Activated CD8-positive, alpha-beta T cell treated with anti-CD3 and anti-CD28 coated beads for 36 hours (primary cell): ENCODE measurements at regions not wholly inside any gene's neighbourhood (a gene's known extent, or its start where the extent isn't known, plus 50 kb on each side); places are given as distances from the start of the nearest gene placed in this dataset.
"Not testable (repeated sequence)": the region's sequence is repeated elsewhere in the genome, so short reads cannot be mapped to it uniquely, and the experiment has no call there.

Experiments used
- ATAC-seq: fragments of 200-7000 bp; cut with Tn5 transposase; one replicate; pipeline ENCODE4 v1.10.0; 2021; ENCODE audit warnings: mild to moderate bottlenecking, moderate library complexity
- CTCF ChIA-PET: fragments of 350-600 bp; sonication (Branson Sonifier 250); formaldehyde crosslinking; loops from one replicate; lab custom pipeline; 2021; ENCODE audit warnings: antibody characterized with exemption; lab: Charles Lee
- POLR2A ChIA-PET: fragments of 350-600 bp; sonication (Branson Sonifier 250); formaldehyde crosslinking; loops from one replicate; lab custom pipeline; 2021; ENCODE audit warnings: antibody characterized with exemption; lab: Charles Lee
- DNase-seq: peaks from one replicate; pipeline ENCODE4 v3.0.0-alpha.2; 2020
- H3K27ac Mint-ChIP-seq: one replicate; pipeline ENCODE4 v1.8.0; 2021; ENCODE audit warnings: mild to moderate bottlenecking, mixed read lengths
- H3K27me3 Mint-ChIP-seq: one replicate; pipeline ENCODE4 v1.8.0; 2021; ENCODE audit warnings: mixed read lengths
- H3K36me3 Mint-ChIP-seq: one replicate; pipeline ENCODE4 v1.8.0; 2021; ENCODE audit warnings: low read depth, mixed read lengths
- H3K4me1 Mint-ChIP-seq: one replicate; pipeline ENCODE4 v1.8.0; 2021; ENCODE audit warnings: low read depth, mixed read lengths
- H3K4me3 Mint-ChIP-seq: one replicate; pipeline ENCODE4 v1.8.0; 2021; ENCODE audit warnings: mild to moderate bottlenecking, moderate library complexity, mixed read lengths
- H3K9me3 Mint-ChIP-seq: one replicate; pipeline ENCODE4 v1.8.0; 2021; ENCODE audit warnings: mixed read lengths
- CTCF ChIP-seq: fragments of 200-600 bp; IDR thresholded peaks from one replicate; pipeline ENCODE4 v1.8.0; 2022; ENCODE audit warnings: antibody characterized with exemption, mild to moderate bottlenecking
- intact Hi-C: fragments of 100-400 bp; cut with micrococcal nuclease; formaldehyde crosslinking; loops from one replicate; pipeline ENCODE4 v1.10.0; 2022

- intact Hi-C loops = no loop called here
- no peak overlapping the region for H3K27ac Mint-ChIP-seq
- CTCF ChIA-PET = no interaction called here
- no peaks in the 10 kb centered on the region for H3K9me3 Mint-ChIP-seq
- POLR2A ChIA-PET = no interaction called here
- DNase-seq (no peak), ATAC-seq (no peak)
- H3K4me3 Mint-ChIP-seq = no peak overlapping the region
- no peaks in the 10 kb centered on the region for H3K36me3 Mint-ChIP-seq
- H3K27me3 Mint-ChIP-seq = peaks cover 1% of the 10 kb centered on the region
- no peak for TF ChIP-seq CTCF
- H3K4me1 Mint-ChIP-seq = no peaks in the 10 kb centered on the region
These were observed 77.4 kb upstream of the PTPRG start for GRCh38 chr3:61483997-61484396.

GRCh38 chr3:61493339-61493738, 68.0 kb upstream of the PTPRG start:
- Mint-ChIP-seq H3K4me1 (no peaks in the 10 kb centered on the region), H3K36me3 (no peaks in the 10 kb centered on the region), H3K27ac (no peak overlapping the region), H3K9me3 (peaks cover 3% of the 10 kb centered on the region), H3K27me3 (peaks cover 2% of the 10 kb centered on the region), H3K4me3 (no peak overlapping the region)
- ChIA-PET POLR2A (no interaction called here), CTCF (no interaction called here)
- ATAC-seq (no peak), DNase-seq (no peak)
- intact Hi-C loops = no loop called here
- no peak for TF ChIP-seq CTCF

- H3K4me1 Mint-ChIP-seq, POLR2A ChIA-PET, ATAC-seq: not testable (repeated sequence)
These were observed 67.1 kb upstream of the PTPRG start for GRCh38 chr3:61494309-61494708.

GRCh38 chr3:61497463-61497862, 63.9 kb upstream of the PTPRG start:
- no peaks in the 10 kb centered on the region for H3K4me1 Mint-ChIP-seq
- H3K36me3 Mint-ChIP-seq = no peaks in the 10 kb centered on the region
- peaks cover 7% of the 10 kb centered on the region for H3K9me3 Mint-ChIP-seq
- intact Hi-C loops = no loop called here
- DNase-seq (no peak), ATAC-seq (no peak)
- H3K27ac Mint-ChIP-seq = no peak overlapping the region
- POLR2A ChIA-PET = no interaction called here
- peaks cover 2% of the 10 kb centered on the region for H3K27me3 Mint-ChIP-seq
- CTCF ChIA-PET = no interaction called here
- no peak overlapping the region for H3K4me3 Mint-ChIP-seq
- no peak for TF ChIP-seq CTCF

More at GRCh38 chr3:61494309-61494708, 67.1 kb upstream of the PTPRG start:
- H3K9me3 Mint-ChIP-seq, DNase-seq, intact Hi-C loops, CTCF ChIA-PET, H3K27ac Mint-ChIP-seq, H3K27me3 Mint-ChIP-seq, H3K36me3 Mint-ChIP-seq, H3K4me3 Mint-ChIP-seq: not testable (repeated sequence)

- TF ChIP-seq CTCF = no peak
- intact Hi-C loops = no loop called here
- POLR2A ChIA-PET = no interaction called here
- Mint-ChIP-seq H3K27ac (no peak overlapping the region), H3K36me3 (no peaks in the 10 kb centered on the region), H3K27me3 (peaks cover 5% of the 10 kb centered on the region), H3K9me3 (peaks cover 4% of the 10 kb centered on the region), H3K4me1 (no peaks in the 10 kb centered on the region), H3K4me3 (no peak overlapping the region)
- DNase-seq (no peak), ATAC-seq (no peak)
- CTCF ChIA-PET = no interaction called here
These were observed 56.2 kb upstream of the PTPRG start for GRCh38 chr3:61505197-61505596.

- no peak for TF ChIP-seq CTCF
- intact Hi-C loops = no loop called here
- CTCF ChIA-PET = no interaction called here
These were observed 53.4 kb upstream of the PTPRG start for GRCh38 chr3:61507946-61508345.

More at GRCh38 chr3:61507946-61508345, 53.4 kb upstream of the PTPRG start:
- no peaks in the 10 kb centered on the region for H3K36me3 Mint-ChIP-seq
- ATAC-seq = no peak
- no peaks in the 10 kb centered on the region for H3K4me1 Mint-ChIP-seq
- POLR2A ChIA-PET = no interaction called here
- no peak for DNase-seq
- peaks cover 1% of the 10 kb centered on the region for H3K9me3 Mint-ChIP-seq
- H3K27me3 Mint-ChIP-seq = peaks cover 6% of the 10 kb centered on the region
- H3K27ac Mint-ChIP-seq = no peak overlapping the region
- H3K4me3 Mint-ChIP-seq = no peak overlapping the region
